HCT116 (cell line): ENCODE measurements at regions not wholly inside any gene's neighbourhood (a gene's known extent, or its start where the extent isn't known, plus 50 kb on each side); places are given as distances from the start of the nearest gene placed in this dataset.

Source experiments
- ATAC-seq: fragments of 200-7000 bp; cut with Tn5 transposase; 2 replicates; pipeline ENCODE4 v1.9.1; 2020; ENCODE audit warnings: mild to moderate bottlenecking, moderate library complexity
- BruUV-seq: library from RNA; stranded (reverse); fragments of 400-500 nt; replicated peaks from 2 replicates; lab custom pipeline; 2021; lab: Mats Ljungman, UMichigan
- CTCF ChIA-PET: fragments of 300-600 bp; sonication (Branson Sonifier 250); formaldehyde crosslinking; loops from one replicate; lab custom pipeline; 2021; ENCODE audit warnings: antibody characterized with exemption; lab: Charles Lee
- POLR2A ChIA-PET: fragments of 300-600, 350-600 bp; sonication (Branson Sonifier 250); formaldehyde crosslinking; loops from one replicate; lab custom pipeline; 2021; ENCODE audit warnings: antibody characterized with exemption; lab: Charles Lee
- RAD21 ChIA-PET, 2 experiments: fragments of 300-600 bp; sonication (Branson Sonifier 250); formaldehyde crosslinking; loops; one replicate each; lab custom pipeline; 2023; ENCODE audit warnings: low total read pairs in 2 of 2; ENCODE audit not compliant: uncharacterized antibody in 2 of 2, unreplicated experiment in 2 of 2, low non-redundant PET in 1 of 2; lab: Charles Lee
- DNase-seq: peaks from one replicate; pipeline ENCODE4 v3.0.0-alpha.2; 2010; ENCODE audit warnings: low read depth, low spot score
- H2AFZ ChIP-seq: fragments of 200-600 bp; shearing (Covaris generic), sonication (generic); 2 replicates; pipeline ENCODE4 v1.6.1; 2017; ENCODE audit warnings: low read depth, mixed run types, mixed read lengths, antibody characterized with exemption, low read length; ENCODE audit not compliant: poor library complexity, severe bottlenecking
- H3K27ac ChIP-seq: 2 replicates; pipeline ENCODE4 v1.5.1; 2012; ENCODE audit warnings: low read depth, low read length
- H3K27me3 ChIP-seq: fragments of 200-600 bp; sonication (generic); 2 replicates; pipeline ENCODE4 v1.6.1; 2016; ENCODE audit warnings: mixed run types, low read length, mixed read lengths; ENCODE audit not compliant: insufficient read depth
- H3K36me3 ChIP-seq, 2 experiments: fragments of 200-500 bp in 1 of 2; fragments of 200-600 bp in 1 of 2; sonication (Bioruptor generic) in 1 of 2; sonication (generic) in 1 of 2; 2 replicates each; pipeline versions ENCODE4 v1.5.1 to v1.6.1; 2014 to 2016; ENCODE audit warnings: low read length in 2 of 2, inconsistent platforms in 1 of 2, mixed read lengths in 1 of 2, mixed run types in 1 of 2; ENCODE audit not compliant: insufficient read depth in 2 of 2, control insufficient read depth in 1 of 2
- H3K4me1 ChIP-seq, 2 experiments: fragments of 200-600 bp in 1 of 2; sonication (generic) in 1 of 2; 2 replicates each; pipeline versions ENCODE4 v1.5.1 to v1.6.1; 2012 to 2017; ENCODE audit warnings: low read length in 2 of 2, inconsistent platforms in 1 of 2, mild to moderate bottlenecking in 1 of 2, mixed read lengths in 1 of 2, mixed run types in 1 of 2, moderate library complexity in 1 of 2; ENCODE audit not compliant: insufficient read depth in 2 of 2, control insufficient read depth in 1 of 2
- H3K4me2 ChIP-seq: fragments of 200-600 bp; sonication (generic); 2 replicates; pipeline ENCODE4 v1.6.1; 2017; ENCODE audit warnings: mixed run types, low read length, mixed read lengths
- H3K4me3 ChIP-seq, 2 experiments: fragments of 200-600 bp in 1 of 2; sonication (generic) in 1 of 2; replicated peaks in 1 of 2; 2 replicates each; pipeline ENCODE4 v1.5.1; 2011 to 2016; ENCODE audit warnings: low read length in 2 of 2, control low read depth in 1 of 2, low read depth in 1 of 2, mild to moderate bottlenecking in 1 of 2, mixed read lengths in 1 of 2, mixed run types in 1 of 2
- H3K79me2 ChIP-seq: fragments of 200-600 bp; sonication (generic); 2 replicates; pipeline ENCODE4 v1.6.1; 2017; ENCODE audit warnings: mild to moderate bottlenecking, mixed run types, low read length, moderate library complexity, mixed read lengths; ENCODE audit not compliant: insufficient read depth
- H3K9ac ChIP-seq: fragments of 200-600 bp; sonication (generic); 2 replicates; pipeline ENCODE4 v1.6.1; 2016; ENCODE audit warnings: low read length, mixed read lengths
- H3K9me2 ChIP-seq: fragments of 200-600 bp; sonication (generic), shearing (Covaris generic); 2 replicates; pipeline ENCODE4 v1.6.1; 2017; ENCODE audit warnings: mixed run types, mild to moderate bottlenecking, moderate library complexity; ENCODE audit not compliant: insufficient read depth
- H3K9me3 ChIP-seq, 2 experiments: fragments of 200-500 bp in 1 of 2; fragments of 200-600 bp in 1 of 2; sonication (Bioruptor generic) in 1 of 2; sonication (generic) in 1 of 2; 2 replicates each; pipeline ENCODE4 v1.6.1; 2014 to 2017; ENCODE audit warnings: low read length in 2 of 2, mixed read lengths in 2 of 2, inconsistent platforms in 1 of 2, low read depth in 1 of 2, mild to moderate bottlenecking in 1 of 2, mixed run types in 1 of 2, moderate library complexity in 1 of 2; ENCODE audit not compliant: control insufficient read depth in 1 of 2, insufficient read depth in 1 of 2
- H4K20me1 ChIP-seq: fragments of 200-600 bp; sonication (generic), shearing (Covaris generic); 2 replicates; pipeline ENCODE4 v1.6.1; 2017; ENCODE audit warnings: mixed run types, mild to moderate bottlenecking, moderate library complexity; ENCODE audit not compliant: insufficient read depth
- CBX3 ChIP-seq: IDR thresholded peaks from 2 replicates; pipeline ENCODE4 v1.6.1; 2012; ENCODE audit warnings: low read depth
- CEBPB ChIP-seq: IDR thresholded peaks from 2 replicates; pipeline ENCODE4 v1.6.1; 2012; ENCODE audit warnings: low read depth
- CTCF ChIP-seq, 3 experiments: fragments of 200-600 bp in 1 of 3; sonication (generic) in 1 of 3; IDR thresholded peaks in 2 of 3; conservative IDR thresholded peaks in 1 of 3; 2 replicates each; pipeline ENCODE4 v1.5.1; 2012 to 2017; ENCODE audit warnings: low read depth in 2 of 3, low read length in 2 of 3, antibody characterized with exemption in 1 of 3, borderline replicate concordance in 1 of 3, control low read depth in 1 of 3, mild to moderate bottlenecking in 1 of 3, mixed read lengths in 1 of 3, mixed run types in 1 of 3, moderate library complexity in 1 of 3; ENCODE audit not compliant: insufficient read depth in 1 of 3
- EGR1 ChIP-seq: IDR thresholded peaks from 2 replicates; pipeline ENCODE4 v1.6.1; 2012; ENCODE audit warnings: low read depth
- FOSL1 ChIP-seq: IDR thresholded peaks from 2 replicates; pipeline ENCODE4 v1.6.1; 2012; ENCODE audit warnings: low read depth
- POLR2AphosphoS5 ChIP-seq: IDR thresholded peaks from 2 replicates; pipeline ENCODE4 v1.6.1; 2011; ENCODE audit warnings: mild to moderate bottlenecking, low read depth, low read length, moderate library complexity
- RAD21 ChIP-seq: IDR thresholded peaks from 2 replicates; pipeline ENCODE4 v1.6.1; 2012; ENCODE audit warnings: low read depth, mild to moderate bottlenecking
- SP1 ChIP-seq: IDR thresholded peaks from 2 replicates; pipeline ENCODE4 v1.6.1; 2012; ENCODE audit warnings: low read depth
- TCF7L2 ChIP-seq: IDR thresholded peaks from 2 replicates; pipeline ENCODE4 v1.7.0; 2011; ENCODE audit warnings: borderline replicate concordance, inconsistent platforms; ENCODE audit not compliant: insufficient read depth, insufficient read length; ENCODE audit errors: extremely low read depth
- YY1 ChIP-seq: IDR thresholded peaks from 2 replicates; pipeline ENCODE4 v1.6.1; 2011; ENCODE audit warnings: low read length, low read depth, moderate library complexity, mild to moderate bottlenecking; ENCODE audit not compliant: insufficient replicate concordance; ENCODE audit errors: extremely low read depth
- ZBTB33 ChIP-seq: IDR thresholded peaks from 2 replicates; pipeline ENCODE4 v1.6.1; 2011; ENCODE audit warnings: mild to moderate bottlenecking, low read length, moderate library complexity; ENCODE audit not compliant: insufficient replicate concordance; ENCODE audit errors: extremely low read depth
- ZNF274 ChIP-seq: fragments of 200-500 bp; sonication (Bioruptor generic); IDR thresholded peaks from 2 replicates; pipeline ENCODE4 v1.6.1; 2014; ENCODE audit warnings: mild to moderate bottlenecking, low read depth, low read length, inconsistent platforms
- intact Hi-C: fragments of 100-400 bp; cut with micrococcal nuclease; formaldehyde crosslinking; loops from 2 replicates; pipeline ENCODE4 v1.10.0; 2022
- TF ChIP-seq, protein P1 (sequence below): IDR thresholded peaks from 2 replicates; pipeline ENCODE4 v1.6.1; 2012

GRCh38 chr3:106059953-106060517, 191.2 kb upstream of the CBLB start:
- no peak for ATAC-seq
- Histone ChIP-seq H2AFZ (no peak overlapping the region), H3K9me2 (no peaks in the 10 kb centered on the region), H3K4me1 (no peaks in the 10 kb centered on the region), H3K27me3 (no peaks in the 10 kb centered on the region), H3K9ac (no peak overlapping the region), H4K20me1 (no peaks in the 10 kb centered on the region), H3K79me2 (no peaks in the 10 kb centered on the region), H3K36me3 (no peaks in the 10 kb centered on the region), H3K9me3 (no peaks in the 10 kb centered on the region), H3K4me2 (no peak overlapping the region), H3K27ac (no peak overlapping the region), H3K4me3 (no peak overlapping the region)
- RAD21 ChIA-PET, result no interaction called here
- POLR2A ChIA-PET, result no interaction called here
- CTCF ChIA-PET, result no interaction called here
- TF ChIP-seq ZNF274, result no peak
- no peak for TF ChIP-seq FOSL1
- TF ChIP-seq, protein P1, sequence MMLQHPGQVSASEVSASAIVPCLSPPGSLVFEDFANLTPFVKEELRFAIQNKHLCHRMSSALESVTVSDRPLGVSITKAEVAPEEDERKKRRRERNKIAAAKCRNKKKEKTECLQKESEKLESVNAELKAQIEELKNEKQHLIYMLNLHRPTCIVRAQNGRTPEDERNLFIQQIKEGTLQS, result no peak
- no peak for TF ChIP-seq SP1
- no peak for TF ChIP-seq EGR1
- TF ChIP-seq TCF7L2, result no peak
- no peak for TF ChIP-seq CBX3
- TF ChIP-seq RAD21, result no peak
- no peak for TF ChIP-seq YY1
- no peak for TF ChIP-seq CEBPB
- intact Hi-C loops, result no loop called here
- no peak for DNase-seq
- BruUV-seq, result no TSS peak

DNA sequence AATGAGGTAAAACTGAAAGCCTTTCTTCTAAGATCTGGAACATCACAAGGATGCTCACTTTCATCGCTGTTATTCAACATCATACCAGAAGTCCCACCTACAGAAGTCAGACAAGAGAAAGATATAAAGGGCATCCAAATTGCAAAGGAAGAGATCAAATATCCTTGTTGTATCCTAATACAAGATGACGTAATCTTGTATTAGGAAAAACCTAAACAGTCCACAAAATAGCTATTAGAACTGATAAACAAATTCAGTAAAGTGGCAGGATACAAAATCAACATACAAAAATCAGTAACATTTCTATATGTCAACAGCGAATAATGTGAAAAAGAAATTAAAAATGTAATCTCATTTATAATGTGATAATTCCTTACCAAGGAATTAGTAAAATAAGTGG, 195.1 kb upstream of the CBLB start:
- no peak for ATAC-seq
- BruUV-seq, result no TSS peak
- Histone ChIP-seq H3K9me3 (no peaks in the 10 kb centered on the region), H3K79me2 (no peaks in the 10 kb centered on the region), H3K4me1 (no peaks in the 10 kb centered on the region), H3K27ac (no peak overlapping the region), H3K9me2 (no peaks in the 10 kb centered on the region), H3K4me2 (no peak overlapping the region), H4K20me1 (no peaks in the 10 kb centered on the region), H3K4me3 (no peak overlapping the region), H3K36me3 (no peaks in the 10 kb centered on the region), H3K9ac (no peak overlapping the region), H2AFZ (no peak overlapping the region), H3K27me3 (no peaks in the 10 kb centered on the region)
- intact Hi-C loops, result no loop called here
- RAD21 ChIA-PET, result no interaction called here
- POLR2A ChIA-PET, result no interaction called here
- no peak for DNase-seq
- CTCF ChIA-PET, result no interaction called here
- TF ChIP-seq RAD21, result no peak
- TF ChIP-seq ZBTB33, result no peak
- TF ChIP-seq POLR2AphosphoS5, result no peak
- no peak for TF ChIP-seq FOSL1
- no peak for TF ChIP-seq YY1
- TF ChIP-seq CEBPB, result no peak
- no peak for TF ChIP-seq SP1
- TF ChIP-seq CTCF (IDR thresholded peaks at IDR 0.05 in 2 of 3, conservative IDR thresholded peaks at IDR 0.05 in 1 of 3; ENCODE audit: borderline replicate concordance in 1 of 3, insufficient read depth in 1 of 3, low read depth in 2 of 3, low read length in 2 of 3), result no peak
